ENCODE measurements at regions not wholly inside any gene's neighbourhood (a gene's known extent, or its start where the extent isn't known, plus 50 kb on each side); places are given as distances from the start of the nearest gene placed in this dataset.

GRCh38 chr9:22535780-22536179 lies 89.2 kb downstream of the DMRTA1 start:
- TF ChIP-seq CTCF (IDR thresholded peaks at IDR 0.05) (no peak), POLR2A (IDR thresholded peaks at IDR 0.05) (no peak)
